ENCODE measurements at regions not wholly inside any gene's neighbourhood (a gene's known extent, or its start where the extent isn't known, plus 50 kb on each side); places are given as distances from the start of the nearest gene placed in this dataset.
"Not testable (repeated sequence)": the region's sequence is repeated elsewhere in the genome, so short reads cannot be mapped to it uniquely, and the experiment has no call there.

DNA sequence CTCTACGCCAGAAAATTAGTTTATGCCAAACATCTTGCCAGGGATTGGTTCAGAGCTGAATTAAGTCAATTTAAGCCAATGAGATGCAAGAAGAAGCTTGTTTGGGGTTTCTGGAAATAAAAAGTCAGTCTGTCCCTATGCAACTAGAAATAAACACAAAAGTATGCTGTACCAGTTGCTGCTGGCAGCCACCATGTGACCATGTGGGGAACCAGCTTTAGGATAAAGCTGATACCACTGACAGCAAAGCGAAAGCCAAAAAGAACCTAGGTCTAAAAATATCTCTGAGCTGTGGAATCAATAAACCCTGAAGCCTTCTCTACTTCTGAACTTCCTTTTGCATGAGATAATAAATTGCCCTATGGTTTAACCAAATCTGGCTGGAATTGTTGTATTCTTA lies 181.8 kb upstream of the PARD3B start:
- DNase-seq (ENCODE audit: low read depth) = no peak

DNA sequence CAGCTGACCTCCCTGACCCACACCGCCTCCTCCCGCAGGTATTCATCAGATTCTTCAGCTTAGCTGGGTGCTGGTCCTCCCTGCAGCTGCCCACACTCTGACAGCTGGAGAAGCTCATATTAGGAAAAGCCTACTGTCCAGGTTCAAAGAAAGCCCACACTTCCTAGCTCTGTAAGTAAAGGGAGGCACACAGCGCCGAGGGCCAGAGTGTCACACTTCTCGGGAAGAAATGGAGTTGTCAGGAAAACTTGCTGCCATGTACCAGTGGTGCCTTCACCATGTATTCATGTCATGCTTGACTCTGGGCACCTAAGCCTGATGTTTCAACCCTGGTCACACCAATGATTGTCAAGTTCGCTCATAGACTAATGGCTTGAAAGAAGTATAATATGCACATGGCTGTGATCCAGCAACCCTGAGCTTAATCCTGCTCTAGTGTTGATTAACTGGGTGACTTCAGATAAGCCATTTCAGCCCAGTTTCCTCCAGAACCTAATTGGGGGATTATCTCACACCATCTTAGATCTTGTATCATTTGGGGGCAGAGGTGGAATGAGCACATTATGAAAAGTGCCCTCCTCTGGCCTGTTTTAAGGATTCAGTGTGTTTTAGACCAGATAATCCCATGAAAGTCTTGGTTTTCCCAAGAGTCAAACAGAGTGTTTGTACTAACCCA lies 180.3 kb upstream of the PARD3B start:
- no peak for DNase-seq (ENCODE audit: low read depth)

DNA sequence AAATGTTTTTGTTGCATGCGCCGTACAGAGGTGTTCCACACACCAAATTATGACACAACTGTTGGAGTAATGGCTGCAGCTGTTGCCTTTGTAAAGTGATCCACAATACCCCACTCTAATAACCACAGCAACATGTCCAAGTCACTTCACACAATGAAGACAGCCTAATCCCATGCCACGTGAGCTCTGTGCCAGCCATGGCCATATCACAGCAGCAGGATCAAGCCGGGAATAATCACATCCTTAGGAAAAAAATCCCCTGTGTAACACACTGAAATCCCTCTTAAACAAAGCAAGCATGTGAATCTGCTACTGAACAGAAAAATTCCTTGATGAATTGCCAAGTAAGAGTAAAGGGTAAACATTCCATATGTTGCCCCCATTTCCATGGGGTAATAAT lies 179.5 kb upstream of the PARD3B start:
- DNase-seq (ENCODE audit: low read depth) = no peak

DNA sequence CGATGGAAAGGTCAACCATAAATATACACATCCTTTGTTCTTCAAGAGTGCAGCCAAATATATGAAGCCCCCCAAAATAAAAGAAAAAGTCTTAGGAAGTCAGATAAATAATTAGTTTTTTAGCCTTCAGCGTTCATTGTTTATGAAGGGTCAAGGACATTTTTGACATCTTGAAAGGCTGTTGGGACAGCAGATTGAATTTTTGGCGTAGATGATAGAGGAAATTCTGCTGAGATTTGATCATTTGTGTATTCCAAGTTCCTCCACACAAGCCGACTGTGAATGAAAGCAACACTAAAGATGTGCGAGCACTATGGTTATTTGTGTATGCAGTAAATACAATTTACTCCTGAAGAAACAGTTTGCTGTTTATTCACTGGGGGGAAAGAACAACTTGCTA lies 177.8 kb upstream of the PARD3B start:
- DNase-seq (ENCODE audit: low read depth) = no peak

DNA sequence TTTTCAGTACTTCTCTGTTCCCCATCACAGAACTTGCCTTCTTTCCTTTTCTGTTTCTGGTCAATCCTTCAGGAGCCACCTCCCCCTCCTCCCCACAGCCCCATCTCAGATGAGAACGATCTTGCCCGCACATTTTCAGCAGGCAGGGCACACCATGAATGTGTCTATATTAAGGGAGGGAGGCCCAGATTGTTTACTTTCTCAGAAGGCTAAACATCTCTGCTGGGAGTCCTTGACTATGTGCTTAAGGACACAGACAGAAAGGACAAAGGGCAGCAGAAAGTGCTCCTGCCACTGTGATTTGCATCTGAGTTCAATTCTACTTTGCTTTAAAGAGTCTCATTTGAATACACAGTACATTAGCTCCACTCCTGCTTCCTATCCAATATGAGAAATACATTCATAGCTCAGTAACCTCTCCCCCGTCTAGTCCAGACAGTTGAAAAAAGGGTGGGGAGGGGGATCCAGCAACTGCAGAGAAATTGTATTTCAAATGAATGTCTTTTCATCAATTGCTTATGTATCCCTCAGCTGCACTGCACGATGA lies 175.0 kb upstream of the PARD3B start:
- no peak for DNase-seq (ENCODE audit: low read depth)

DNA sequence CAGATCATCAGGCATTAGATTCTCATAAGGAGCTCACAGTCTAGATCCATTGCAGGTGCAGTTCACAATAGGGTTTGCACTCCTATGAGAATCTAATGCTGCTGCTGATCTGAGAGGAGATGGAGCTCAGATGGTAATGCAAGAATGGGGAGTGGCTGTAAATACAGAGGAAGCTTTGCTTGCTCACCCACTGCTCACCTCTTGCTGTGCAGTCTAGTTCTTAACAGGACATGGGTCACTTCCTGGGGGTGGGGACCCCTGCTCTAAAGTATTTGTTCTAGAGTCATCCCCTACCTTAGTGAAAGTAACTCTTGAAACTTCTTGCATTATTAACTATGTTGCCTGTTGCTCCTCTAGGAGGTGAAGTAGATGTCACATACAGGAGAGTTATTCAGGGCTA lies 171.3 kb upstream of the PARD3B start:
- DNase-seq (ENCODE audit: low read depth) = no peak

DNA sequence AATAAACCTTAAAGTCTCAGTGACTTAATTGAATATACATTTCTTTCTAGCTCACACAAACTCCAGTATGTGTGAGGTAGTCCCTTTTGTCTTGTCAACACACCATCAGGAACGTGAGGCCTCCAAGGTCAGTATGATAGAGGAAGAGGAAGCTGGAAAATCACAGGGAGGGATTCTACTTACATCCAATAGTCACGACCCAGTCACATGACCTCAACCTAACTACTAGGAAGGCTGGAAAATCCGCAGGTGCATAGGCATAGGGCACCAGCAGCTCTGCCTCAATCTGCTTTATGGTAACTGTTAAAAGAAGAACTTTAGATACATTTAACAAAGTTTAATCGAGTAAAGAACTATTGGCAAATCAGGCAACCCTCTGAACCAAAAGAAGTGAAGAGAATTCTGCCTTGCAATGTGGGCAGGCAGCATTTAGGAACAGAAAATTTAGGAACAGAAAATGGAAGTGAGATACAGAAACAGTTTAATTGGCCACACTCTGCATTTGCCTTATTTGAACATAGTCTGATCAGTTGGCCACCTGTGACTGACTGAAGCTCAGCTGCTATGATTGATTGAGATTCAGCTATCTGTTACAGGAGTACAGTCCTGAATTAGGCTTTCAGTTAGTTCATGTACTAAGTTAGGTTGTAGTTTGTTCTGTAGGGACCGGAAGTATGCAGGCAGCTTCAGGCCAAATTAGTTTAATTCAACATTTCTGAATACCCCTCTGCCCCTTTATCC lies 165.0 kb upstream of the PARD3B start:
- DNase-seq (ENCODE audit: low read depth) = no peak

DNA sequence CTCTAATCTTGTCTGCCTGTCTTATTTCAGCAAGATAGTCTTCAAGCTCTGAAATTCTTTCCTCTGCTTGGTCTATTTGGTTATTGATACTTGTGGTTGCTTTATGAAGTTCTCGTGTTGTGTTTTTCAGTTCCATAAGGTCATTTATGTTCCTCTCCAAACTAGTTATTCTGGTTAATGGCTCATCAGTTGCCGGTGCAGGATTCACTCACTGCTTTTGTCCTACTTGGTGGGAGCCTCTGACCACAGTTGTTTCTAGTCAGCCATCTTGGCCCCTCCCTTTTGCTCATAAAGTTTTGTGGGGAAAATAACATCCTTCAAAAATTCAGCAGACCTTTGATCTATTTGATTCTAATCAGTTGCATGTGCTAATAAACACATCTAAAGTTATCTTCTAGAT lies 158.6 kb upstream of the PARD3B start:
- no peak for DNase-seq (ENCODE audit: low read depth)

DNA sequence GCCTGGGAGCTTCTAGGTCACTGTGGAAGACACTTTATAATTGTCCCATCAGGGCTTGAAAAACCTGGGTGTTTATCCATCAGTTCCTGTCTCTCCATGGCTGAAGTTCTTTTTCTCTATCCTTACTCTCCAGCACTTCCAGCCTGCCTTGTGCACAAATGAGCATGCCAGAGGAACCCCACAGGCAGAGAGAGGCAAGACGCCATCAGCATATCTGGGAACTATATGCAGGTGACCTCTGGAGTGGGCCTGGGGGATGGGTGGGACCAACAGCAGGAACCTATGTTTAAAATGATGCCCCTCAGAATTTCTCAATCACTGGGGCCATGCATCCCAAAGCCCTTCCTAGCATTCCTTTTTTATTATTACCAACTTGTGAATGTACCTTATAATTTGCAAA lies 156.2 kb upstream of the PARD3B start:
- no peak for DNase-seq (ENCODE audit: low read depth)

DNA sequence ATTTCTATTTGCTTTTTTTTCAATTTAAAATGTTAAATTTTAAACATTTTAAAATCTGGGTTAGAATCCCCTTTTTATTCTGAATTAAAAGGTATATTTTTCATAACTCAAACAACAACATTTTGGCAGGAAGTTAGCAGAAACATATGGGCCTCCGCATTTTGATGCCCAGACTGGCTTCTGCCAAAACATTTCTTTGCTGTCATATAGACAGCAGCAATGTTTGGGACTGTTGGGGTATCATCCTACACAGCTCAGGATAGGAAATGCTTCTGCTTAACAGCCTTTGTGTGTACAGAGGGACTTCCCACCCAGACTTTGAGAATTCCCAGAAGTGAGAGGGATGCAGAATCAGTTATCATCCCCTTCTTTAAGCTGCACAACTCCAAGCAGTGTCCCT lies 155.4 kb upstream of the PARD3B start:
- DNase-seq (ENCODE audit: low read depth) = no peak

DNA sequence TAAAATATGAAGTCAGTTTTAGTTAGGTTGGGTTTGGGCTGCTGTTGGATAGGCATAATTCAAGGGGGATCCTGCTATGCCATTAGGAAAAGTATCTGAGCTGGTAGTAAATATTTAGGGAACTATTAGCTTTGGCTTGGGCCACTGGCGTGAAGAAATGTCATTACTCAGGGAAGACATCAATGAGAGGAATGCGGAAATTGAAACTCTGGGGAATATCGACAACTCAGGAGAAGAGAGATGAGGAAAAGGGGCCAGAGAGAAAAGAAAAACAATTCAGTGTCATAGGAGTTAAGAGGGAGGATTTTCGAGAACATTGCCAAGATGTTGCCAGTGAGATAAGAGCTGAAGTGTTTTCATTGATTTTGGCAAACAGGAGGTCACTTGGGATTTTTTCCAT lies 149.7 kb upstream of the PARD3B start:
- DNase-seq (ENCODE audit: low read depth) = no peak

DNA sequence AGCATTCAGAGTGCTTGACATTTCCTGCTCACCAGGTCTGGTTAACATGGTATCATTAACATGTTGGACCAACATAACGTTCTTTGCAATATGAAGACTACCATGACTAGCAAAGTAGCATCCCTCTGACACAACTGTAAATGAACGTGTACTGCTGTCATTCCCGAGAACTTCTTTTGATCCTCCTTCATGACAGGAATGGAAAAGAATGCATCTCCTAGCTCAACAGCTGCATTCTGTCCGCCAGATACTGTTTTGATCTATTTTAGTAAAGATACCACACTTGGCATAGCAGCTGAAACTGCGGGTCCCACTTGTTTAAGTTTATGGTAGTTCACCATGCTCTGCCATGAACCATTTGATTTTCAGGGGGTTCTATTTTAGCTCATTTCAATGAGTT lies 144.2 kb upstream of the PARD3B start:
- no peak for DNase-seq (ENCODE audit: low read depth)

DNA sequence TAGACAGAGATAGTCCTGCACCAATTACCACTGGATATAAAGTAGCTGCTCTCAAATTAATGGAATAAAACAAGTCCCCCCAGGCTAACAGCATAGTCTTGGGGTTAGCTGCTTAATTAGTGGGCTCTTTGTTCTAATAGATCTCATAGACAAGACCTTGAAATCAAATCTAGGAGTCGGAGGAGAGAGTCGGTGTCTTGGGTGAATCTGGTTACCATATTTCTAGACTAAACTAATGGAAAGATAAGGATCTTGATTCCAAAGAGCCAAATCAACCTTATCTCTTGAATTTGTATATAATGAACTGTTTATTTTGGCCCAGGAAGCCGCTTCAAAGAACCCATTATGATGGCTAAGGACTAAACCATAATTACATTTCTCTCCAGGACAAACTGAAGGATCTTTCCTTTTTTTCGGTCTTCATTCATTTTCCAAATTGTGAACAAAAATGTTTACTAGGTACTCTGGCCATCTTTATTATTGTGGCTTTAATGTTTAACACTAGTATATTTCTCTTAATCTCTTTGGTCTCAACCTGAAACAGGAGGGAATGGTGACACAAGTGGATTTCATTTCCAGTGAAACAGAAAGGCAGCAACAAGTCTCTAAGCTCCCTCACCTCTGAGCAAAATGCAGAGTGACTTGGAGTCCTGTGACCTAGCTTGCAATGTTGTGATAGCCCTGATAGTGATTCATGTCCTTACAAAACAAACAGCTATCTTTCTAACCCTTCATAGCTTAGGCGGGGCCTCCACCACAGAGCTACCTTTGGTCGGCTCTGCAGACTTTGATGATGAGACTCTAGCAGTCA lies 137.9 kb upstream of the PARD3B start:
- DNase-seq (ENCODE audit: low read depth) = no peak

DNA sequence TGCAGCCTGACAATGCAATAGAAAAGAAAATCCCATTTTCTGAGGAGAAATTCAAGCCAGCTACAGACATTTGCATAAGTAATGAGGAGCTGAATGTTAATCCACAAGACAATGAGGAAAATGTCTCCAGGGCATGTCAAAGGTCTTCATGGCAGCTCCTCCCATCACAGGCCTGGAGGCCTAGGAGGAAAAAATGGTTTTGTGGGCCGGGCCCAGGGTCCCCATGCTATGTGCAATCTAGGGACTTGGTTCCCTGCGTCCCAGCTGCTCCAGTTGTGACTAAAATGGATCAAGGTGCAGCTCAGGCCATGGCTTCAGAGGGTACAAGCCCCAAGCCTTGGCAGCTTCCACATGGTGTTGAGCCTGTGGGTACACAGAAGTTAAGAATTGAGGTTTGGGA lies 132.5 kb upstream of the PARD3B start:
- DNase-seq (ENCODE audit: low read depth) = not testable (repeated sequence)

DNA sequence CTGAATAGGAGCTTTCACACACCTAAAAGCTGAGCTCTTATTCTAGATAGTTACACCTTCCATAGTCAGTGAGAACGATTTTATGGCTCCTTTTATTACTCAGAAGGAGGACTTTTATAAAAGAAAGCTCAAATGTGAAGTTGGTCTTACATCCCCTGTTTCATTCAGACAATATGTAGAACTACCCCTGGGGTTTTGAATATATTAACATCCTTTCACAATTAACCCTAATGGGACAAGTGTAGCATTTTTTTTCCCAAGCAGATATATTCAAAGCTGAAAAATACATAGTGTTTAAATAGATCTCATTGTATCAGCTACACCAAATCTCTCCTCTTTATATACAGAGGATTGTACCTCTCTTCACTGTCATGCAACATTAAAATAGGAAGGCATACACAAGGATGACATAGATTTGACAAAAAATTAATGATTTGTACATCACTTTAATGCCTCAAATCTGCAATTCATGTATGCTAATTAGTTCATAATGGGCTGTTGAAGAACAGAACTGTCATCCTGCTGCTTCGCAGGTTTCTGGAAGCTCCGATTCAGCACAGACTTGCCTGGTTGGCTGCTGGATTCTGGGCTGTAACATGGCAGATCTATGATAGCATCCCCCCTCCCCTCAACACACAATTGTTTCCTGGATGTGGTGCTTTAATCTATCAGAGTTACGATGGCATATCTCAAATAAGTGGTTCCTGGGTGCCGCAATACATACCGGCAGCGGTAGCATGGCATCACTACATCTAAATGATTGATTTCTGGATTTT lies 129.7 kb upstream of the PARD3B start:
- no peak for DNase-seq (ENCODE audit: low read depth)

DNA sequence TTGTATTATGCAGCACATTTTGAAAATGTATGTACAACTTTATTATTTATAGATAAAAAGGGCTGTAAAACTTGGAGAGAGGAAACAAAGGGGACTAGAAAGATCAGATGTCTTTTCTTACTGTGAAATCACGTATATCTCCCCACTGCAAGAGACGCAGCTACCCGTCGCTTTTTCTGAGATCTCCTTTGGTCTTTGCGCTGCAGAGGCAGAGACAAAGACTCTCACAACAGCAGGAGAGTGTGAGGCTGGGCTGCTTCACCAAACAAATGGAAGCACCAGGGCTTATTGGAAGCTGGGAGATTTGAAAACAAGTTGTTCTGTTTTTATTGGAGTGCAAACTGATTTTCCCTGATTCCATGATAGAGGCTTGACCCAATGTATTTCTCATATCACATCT lies 129.0 kb upstream of the PARD3B start:
- DNase-seq (ENCODE audit: low read depth) = no peak

DNA sequence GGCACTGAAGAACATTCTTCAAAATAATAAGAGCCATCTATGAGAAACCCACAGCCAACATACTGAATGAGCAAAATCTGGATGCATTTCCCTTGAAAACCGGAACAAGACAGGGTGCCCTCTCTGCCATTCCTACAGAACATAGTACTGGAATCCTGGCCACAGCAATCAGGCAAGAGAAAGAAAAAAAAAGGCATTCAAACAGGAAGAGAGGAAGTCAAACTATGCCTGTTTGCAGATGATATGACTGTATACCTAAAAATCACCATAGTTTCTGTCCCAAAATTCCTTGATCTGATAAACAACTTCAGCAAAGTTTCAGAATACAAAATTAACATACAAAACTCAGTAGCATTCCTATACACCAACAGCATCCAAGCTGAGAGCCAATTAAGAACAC lies 119.5 kb upstream of the PARD3B start:
- DNase-seq (ENCODE audit: low read depth) = no peak

DNA sequence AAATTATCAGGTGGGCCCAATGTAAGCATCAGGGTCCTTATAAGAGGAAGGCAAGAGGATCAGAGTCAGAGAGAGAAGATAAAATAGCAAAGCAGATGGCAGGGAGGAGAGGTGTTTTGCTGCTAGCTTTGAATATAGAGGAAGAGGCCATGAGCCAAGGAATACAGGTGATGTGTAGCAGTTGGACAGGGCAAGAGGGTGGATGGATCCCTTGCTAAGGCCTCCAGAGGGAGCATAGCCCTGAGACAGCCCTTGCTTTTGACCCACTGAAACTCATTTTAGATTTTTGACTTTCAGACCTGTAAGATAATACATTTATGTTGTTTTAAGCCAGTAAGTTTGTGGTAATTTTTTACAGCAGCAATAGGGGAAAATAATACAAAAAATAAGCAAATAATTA lies 116.6 kb upstream of the PARD3B start:
- DNase-seq (ENCODE audit: low read depth) = no peak

DNA sequence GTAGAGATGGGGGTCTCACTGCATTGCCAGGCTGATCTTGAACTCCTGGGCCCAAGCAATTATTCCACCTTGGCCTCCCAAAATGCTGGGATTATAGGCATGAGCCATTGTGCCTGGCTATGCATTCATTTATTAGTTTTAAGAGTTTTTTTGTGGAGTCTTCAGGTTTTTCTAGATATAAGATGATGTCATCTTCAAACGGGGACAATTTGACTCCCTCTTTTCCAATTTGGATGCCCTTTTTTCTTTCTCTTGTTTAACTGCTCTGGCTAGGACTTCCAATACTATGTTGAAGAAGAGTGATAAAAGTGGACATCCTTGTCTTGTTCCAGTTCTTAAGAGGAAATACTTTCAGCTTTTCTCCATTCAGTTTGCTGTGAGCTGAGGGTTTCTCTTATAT lies 113.7 kb upstream of the PARD3B start:
- DNase-seq (ENCODE audit: low read depth) = no peak

DNA sequence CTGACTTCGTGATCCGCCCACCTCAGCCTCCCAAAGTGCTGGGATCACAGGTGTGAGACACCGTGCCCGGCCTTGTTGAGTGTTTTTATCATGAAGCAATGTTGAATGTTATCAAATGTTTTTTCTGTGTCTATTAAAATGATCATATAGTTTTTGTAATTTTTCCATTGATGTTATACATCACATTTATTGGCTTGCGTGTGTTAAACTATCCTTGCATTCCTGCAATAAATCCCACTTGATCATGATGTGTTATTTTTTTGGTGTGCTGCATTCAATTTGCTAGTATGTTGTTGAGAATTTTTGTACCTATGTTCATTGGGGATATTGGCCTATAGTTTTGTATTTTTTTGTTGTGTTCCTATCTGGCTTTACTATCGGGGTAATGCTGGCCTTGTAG lies 113.1 kb upstream of the PARD3B start:
- no peak for DNase-seq (ENCODE audit: low read depth)

DNA sequence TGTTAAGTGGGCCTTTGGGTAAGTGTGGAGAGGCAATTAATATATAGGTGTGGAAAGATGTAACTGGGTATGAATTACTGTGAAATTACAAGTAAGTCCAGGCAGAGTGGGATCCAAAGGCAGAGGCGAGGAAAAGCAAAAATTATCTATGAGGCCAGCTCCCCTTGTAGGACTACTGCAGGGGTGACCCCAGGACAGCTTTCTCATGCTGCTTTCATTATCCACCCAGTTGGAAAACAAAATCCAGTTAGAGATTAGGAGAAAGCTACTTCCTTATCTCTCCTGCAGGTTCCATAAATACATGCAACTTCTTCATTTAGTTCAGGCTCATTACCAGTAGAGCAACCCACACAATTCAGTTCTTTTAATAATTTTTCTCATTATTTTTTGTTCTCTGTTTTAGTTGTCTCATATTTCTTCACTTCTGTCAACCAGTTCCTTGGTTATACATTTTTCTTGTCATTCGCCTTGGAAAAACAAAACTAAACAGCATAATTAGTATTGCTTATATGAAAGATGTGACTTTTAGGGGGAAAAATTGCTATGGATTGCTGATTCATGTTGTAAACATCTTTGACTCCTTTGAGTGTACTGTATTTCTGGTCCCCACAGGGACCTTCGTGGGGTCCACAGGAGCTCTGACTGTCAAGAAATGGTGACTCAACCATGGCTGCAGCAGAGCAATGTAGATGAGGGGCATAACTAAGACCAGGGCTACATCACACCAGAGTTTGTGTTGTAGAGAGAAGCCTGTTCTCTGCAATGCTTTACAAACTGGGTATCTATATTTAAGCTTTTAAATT lies 110.4 kb upstream of the PARD3B start:
- no peak for DNase-seq (ENCODE audit: low read depth)
